GM21619 (cell line): ENCODE measurements at regions not wholly inside any gene's neighbourhood (a gene's known extent, or its start where the extent isn't known, plus 50 kb on each side); places are given as distances from the start of the nearest gene placed in this dataset.
"Not testable (repeated sequence)": the region's sequence is repeated elsewhere in the genome, so short reads cannot be mapped to it uniquely, and the experiment has no call there.

ENCODE experiments used
- ATAC-seq: cut with Tn5 transposase; IDR thresholded peaks from one replicate; pipeline ENCODE4 v1.9.1; 2021; ENCODE audit not compliant: unreplicated experiment

GRCh38 chr22:49404020-49404419, 423.7 kb downstream of the BRD1 start:
- ATAC-seq: no peak

- no peak for ATAC-seq
These were observed 424.6 kb downstream of the BRD1 start for GRCh38 chr22:49403102-49403501.

DNA sequence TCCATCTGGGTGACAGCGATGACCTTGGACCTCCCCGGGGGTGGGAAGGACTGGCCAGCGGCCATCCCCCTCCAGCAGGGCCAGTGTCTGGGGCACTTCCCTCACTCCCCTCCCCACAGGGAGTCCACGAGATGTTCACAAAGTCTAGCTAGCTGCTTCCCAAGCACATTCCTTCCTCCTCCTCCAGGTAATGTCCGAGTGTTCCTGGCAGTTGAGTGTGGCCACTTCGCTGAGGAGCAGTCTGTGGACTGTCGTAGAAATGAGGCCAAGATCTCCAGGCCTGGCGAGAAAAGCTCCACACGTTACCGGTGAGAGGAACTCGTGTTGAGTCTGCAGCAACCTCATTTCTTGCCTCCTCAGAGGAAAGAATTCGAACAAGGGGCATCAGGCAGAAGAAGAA, 425.5 kb downstream of the BRD1 start:
- ATAC-seq: no peak

- ATAC-seq: no peak
These were observed 426.6 kb downstream of the BRD1 start for GRCh38 chr22:49400941-49401598.

DNA sequence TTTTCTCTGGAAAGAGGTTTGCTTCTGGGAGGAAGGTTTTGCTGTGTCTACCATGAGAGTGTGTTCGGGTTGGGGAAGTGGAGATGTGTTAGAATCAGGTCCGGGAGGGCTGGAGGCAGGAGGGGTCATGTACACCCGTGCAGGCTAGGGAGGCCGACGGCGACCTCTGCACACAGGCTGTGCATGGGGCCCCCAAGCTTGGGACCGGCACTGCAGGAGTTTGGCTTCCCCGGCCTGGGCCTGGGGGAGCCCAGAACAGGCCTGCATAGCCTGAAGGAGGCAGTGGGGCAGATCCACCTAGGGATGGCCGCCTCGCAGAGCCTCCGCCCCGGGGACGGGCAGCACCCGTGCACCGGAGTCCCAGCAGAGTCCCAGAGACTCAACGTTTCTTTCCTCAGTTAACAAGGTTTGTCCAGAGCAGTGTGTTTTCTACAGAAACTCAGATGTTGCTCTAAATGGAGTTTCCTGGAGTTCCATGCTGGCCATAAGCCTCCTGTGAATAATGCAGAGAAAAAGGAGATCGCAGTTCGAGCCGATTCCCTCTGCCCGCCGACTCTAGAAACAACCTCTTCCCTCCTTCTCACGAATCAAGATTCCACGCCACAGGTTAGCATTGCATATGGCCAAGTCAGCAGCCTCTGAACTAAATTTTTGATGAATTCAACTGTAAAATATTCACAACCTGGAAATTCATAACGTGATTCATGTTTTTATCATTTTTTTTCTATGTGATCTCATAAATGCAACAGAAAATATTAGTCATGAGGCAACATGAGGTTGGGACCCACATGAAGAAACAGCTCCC, 427.3 kb downstream of the BRD1 start:
- ATAC-seq: no peak

DNA sequence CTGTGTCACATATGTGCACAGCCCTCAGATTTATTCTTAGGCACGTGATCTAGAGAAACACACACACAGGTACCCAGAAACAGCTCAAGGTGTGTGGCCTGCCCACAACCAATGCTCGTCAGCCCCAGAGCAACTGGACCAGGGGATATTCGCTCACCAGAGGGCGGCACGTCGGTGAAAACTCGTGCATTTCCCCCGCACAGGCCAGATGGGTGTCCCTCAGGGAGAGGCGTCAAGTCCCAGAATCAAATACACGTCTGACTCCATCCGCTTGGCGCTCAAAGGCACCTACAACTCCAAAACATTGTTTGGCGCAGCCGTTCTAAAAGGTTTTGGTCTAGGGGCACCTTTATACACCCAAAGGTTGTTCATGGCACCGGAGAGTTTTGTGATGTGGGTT, 429.0 kb downstream of the BRD1 start:
- no peak for ATAC-seq

DNA sequence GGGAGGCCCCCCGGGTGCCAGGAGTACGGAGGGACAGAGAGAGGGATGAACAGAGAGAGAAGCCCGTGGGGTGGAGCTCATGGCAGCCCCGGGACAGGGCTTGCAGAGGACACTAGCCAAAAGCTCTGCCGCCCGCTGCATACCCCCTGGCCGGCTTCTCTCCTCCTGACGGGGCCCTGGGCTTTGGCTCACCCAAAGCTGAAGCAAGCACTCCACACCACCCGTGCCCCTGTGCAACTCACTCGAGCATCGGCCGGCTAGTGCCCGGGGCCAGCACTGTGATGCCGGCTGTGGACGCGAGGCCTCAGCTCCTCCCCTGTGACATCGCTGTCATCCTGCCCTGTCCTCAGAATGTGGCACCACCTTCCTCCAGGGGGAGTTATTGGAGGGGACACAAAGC, 429.6 kb downstream of the BRD1 start:
- no peak for ATAC-seq

GRCh38 chr22:49396817-49397216, 430.9 kb downstream of the BRD1 start:
- ATAC-seq: no peak

- ATAC-seq: no peak
These were observed 432.1 kb downstream of the BRD1 start for GRCh38 chr22:49395617-49396016.

DNA sequence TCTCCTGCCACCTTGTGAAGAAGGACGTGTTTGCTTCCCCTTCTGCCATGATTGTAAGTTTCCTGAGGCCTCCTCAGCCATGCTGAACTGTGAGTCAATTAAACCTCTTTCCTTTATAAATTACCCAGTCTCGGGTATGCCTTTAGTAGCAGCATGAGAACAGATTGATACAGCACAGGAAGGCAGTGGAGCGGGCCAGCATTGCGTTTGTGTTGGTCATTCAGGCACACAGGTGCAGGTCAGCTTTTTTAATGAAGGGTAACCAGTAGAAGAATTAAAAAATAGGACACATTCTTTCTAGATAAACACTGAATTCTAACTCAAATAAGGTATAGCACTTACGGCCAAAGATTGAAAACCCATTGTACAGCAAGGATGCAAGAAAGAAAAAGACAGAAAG, 432.6 kb downstream of the BRD1 start:
- not testable (repeated sequence) for ATAC-seq

GRCh38 chr22:49394116-49394785, 433.4 kb downstream of the BRD1 start:
- no peak for ATAC-seq

DNA sequence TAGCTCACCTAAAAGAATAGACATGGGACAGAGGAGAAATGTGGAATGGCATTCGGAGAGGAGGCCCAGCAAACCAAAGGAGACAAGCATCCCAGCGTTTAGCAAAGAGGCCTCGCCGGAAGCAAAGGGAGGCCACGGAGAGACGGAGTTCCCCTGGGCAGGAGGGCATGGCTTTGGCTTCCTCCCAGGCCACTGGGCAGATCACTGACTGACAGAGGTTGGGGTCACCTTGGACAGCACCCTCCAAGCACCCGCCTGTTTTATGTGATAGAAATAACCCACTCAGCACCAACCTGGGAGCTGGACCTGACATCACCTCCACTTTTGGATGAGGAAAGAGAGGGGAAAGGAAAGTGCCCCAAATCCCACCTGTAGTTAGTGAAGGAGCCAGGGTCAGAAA, 434.1 kb downstream of the BRD1 start:
- no peak for ATAC-seq

DNA sequence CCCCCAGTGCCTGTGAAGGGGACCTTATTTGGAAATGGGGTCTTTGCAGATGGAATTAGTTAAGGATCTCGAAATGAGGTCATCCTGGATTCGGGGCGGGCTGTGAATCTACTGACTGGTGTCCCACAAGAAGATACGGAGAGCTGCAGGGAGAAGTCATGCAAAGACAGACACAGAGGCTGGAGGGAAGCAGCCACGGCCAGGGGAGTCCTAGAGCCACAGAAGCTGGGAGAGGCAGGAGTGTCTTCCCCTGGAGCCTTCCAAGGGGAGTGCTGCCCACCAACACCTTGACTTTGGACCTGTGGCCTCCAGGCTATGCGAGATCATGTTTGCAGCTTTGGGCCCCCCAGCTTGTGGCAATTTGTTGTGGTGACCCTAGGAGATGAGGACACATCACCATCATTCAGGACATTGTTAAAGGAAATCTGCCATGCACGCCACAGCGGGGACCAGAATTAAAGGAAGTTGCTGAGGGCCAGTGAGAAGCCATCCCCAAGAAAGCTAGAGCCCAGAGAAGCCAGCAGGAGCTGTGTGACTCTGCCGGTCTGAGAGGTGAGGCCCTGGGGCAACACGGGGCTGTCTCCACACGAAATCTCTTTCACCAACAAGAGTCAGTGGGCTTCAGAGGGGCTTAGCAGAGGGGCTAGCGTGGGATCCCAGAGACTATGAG, 434.7 kb downstream of the BRD1 start:
- no peak for ATAC-seq

DNA sequence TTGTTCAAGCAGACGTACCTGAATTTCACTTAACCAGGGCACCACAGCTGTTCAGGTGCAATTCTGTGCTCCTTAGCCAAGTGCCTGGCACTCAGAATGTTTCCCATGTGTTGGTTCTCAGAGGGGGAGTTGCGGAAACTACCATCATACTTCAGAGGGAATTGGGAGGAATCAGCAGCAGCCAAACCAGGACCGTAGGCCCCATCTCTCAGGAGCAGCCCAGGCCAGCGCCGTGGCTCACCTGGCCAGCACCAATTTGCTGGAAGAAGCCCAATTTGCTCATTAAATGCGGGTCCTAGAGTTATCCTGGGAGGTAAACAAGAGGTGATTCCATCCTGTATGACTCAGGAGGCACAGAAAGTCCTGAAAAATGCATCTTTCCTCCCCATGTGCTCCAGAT, 435.4 kb downstream of the BRD1 start:
- ATAC-seq: no peak

GRCh38 chr22:49391436-49391835, 436.2 kb downstream of the BRD1 start:
- no peak for ATAC-seq

GRCh38 chr22:49390954-49391353, 436.7 kb downstream of the BRD1 start:
- no peak for ATAC-seq

GRCh38 chr22:49383909-49384308, 443.8 kb downstream of the BRD1 start:
- not testable (repeated sequence) for ATAC-seq

DNA sequence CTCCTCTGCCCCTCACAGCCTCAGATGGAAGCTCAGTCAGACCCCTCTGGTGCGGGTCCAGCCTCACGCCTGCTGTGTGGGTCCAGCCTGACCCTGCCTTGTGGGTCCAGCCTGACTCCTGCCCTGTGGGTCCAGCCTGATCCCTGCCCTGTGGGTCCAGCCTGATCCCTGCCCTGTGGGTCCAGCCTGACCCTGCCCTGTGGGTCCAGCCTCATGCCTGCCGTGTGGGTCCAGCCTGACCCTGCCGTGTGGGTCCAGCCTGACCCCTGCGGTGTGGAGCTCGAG, 445.3 kb downstream of the BRD1 start:
- ATAC-seq: no peak

GRCh38 chr22:49381595-49382450, 445.9 kb downstream of the BRD1 start:
- no peak for ATAC-seq

DNA sequence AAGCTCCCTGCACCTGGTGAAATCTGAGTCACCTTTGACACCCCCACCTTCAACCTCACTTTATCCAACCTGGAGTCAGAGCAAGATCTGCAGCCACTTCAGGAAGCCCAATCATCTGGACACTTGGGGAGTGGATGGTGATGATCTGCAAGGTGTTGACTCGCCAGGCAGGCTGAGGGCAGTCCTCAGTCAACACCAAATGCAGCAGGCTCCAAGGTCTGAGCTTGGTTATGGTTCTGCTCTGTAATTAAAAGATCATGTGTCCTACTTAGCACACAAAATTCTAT, 446.9 kb downstream of the BRD1 start:
- ATAC-seq: no peak
